ENCODE measurements at regions not wholly inside any gene's neighbourhood (a gene's known extent, or its start where the extent isn't known, plus 50 kb on each side); places are given as distances from the start of the nearest gene placed in this dataset.
"Not testable (repeated sequence)": the region's sequence is repeated elsewhere in the genome, so short reads cannot be mapped to it uniquely, and the experiment has no call there.

- Histone ChIP-seq H3K4me3 (ENCODE audit: low read length in 2 of 2) (no peak overlapping the region), H3K36me3 (ENCODE audit: control insufficient read depth in 2 of 2, insufficient read depth in 2 of 2, low read length in 1 of 2) (no peaks in the 10 kb centered on the region), H3K4me1 (ENCODE audit: control insufficient read depth in 2 of 2, insufficient read depth in 2 of 2, low read length in 2 of 2) (peaks cover 27 to 29% of the 10 kb centered on the region in 2 donors), H3K27me3 (ENCODE audit: control insufficient read depth in 2 of 2, insufficient read depth in 1 of 2, low read length in 1 of 2) (peaks cover 0 to 5% of the 10 kb centered on the region in 2 donors), H3K9me3 (ENCODE audit: control insufficient read depth in 2 of 2, insufficient read depth in 1 of 2, low read length in 1 of 2) (peaks cover 0 to 16% of the 10 kb centered on the region in 2 donors), H3K27ac (ENCODE audit: low read depth in 1 of 2, low read length in 1 of 2) (peak overlapping the region in 1 of 2 donors; percentile 84)
- DNase-seq (ENCODE audit: low read depth in 6 of 9, low spot score in 9 of 9), result peak; percentile 10 to 80 (median 33)
- 84% methylated on average over 13 of the region's 13 CpGs for WGBS
Measured at GRCh38 chr1:203408486-203409481, 57.9 kb upstream of the FMOD start.

DNA sequence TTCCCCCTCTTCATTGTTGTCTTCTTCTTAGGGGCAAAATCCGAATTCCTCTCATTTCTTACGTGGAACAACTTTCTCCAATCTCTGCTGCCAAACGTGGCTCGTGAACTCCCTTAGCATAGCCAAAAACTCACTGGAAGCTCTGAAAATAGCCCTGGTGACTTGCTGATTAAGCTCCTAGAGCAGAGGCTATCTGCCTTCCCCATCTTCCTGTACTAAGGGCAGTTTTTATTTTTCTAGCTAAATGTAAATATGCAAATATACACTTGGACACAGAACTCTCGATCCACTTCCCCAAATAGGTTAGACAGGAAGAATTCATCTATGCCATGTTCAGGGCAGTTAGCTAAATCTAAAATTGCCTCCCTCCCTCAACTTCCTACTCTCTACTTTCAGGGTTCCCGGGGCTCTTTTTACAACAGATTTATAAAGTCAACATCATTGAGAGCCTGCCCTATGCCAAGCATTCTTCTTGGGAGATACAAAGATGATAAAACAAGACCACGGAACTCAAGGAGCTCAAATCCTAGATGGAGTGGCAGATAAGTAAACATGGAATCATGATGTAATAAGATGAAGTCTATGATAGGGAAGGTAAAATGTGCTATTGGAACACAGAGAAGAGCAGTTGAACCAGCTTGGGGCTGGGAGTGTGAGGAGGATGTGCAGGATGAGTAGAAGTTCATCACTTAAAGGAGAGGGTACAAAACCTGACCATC is 59.4 kb upstream of the FMOD start:
- peaks cover 0 to 5% of the 10 kb centered on the region in 2 donors for H3K27me3 ChIP-seq (ENCODE audit: control insufficient read depth in 2 of 2, insufficient read depth in 1 of 2, low read length in 1 of 2)
- peaks cover 27 to 29% of the 10 kb centered on the region in 2 donors for H3K4me1 ChIP-seq (ENCODE audit: control insufficient read depth in 2 of 2, insufficient read depth in 2 of 2, low read length in 2 of 2)
- H3K4me3 ChIP-seq (ENCODE audit: low read length in 2 of 2), result no peak overlapping the region
- H3K36me3 ChIP-seq (ENCODE audit: control insufficient read depth in 2 of 2, insufficient read depth in 2 of 2, low read length in 1 of 2), result no peaks in the 10 kb centered on the region
- DNase-seq (ENCODE audit: low read depth in 6 of 9, low spot score in 9 of 9), result no peak
- 21% methylated on average over 7 of the region's 7 CpGs for WGBS
- H3K9me3 ChIP-seq (ENCODE audit: control insufficient read depth in 2 of 2, insufficient read depth in 1 of 2, low read length in 1 of 2), result peaks cover 0 to 16% of the 10 kb centered on the region in 2 donors
- no peak overlapping the region for H3K27ac ChIP-seq (ENCODE audit: low read depth in 1 of 2, low read length in 1 of 2)

GRCh38 chr1:203411431-203411830 is 60.5 kb upstream of the FMOD start:
- H3K4me1 ChIP-seq (ENCODE audit: control insufficient read depth in 2 of 2, insufficient read depth in 2 of 2, low read length in 2 of 2), result peaks cover 24 to 27% of the 10 kb centered on the region in 2 donors
- peaks cover 0 to 16% of the 10 kb centered on the region in 2 donors for H3K9me3 ChIP-seq (ENCODE audit: control insufficient read depth in 2 of 2, insufficient read depth in 1 of 2, low read length in 1 of 2)
- not testable (repeated sequence) for H3K27me3 ChIP-seq (ENCODE audit: control insufficient read depth in 2 of 2, insufficient read depth in 1 of 2, low read length in 1 of 2); DNase-seq (ENCODE audit: low read depth in 6 of 9, low spot score in 9 of 9); H3K27ac ChIP-seq (ENCODE audit: low read depth in 1 of 2, low read length in 1 of 2); H3K4me3 ChIP-seq (ENCODE audit: low read length in 2 of 2); H3K36me3 ChIP-seq (ENCODE audit: control insufficient read depth in 2 of 2, insufficient read depth in 2 of 2, low read length in 1 of 2)
- WGBS, result 98% methylated on average over 9 of the region's 9 CpGs

- Histone ChIP-seq H3K9me3 (ENCODE audit: control insufficient read depth in 2 of 2, insufficient read depth in 1 of 2, low read length in 1 of 2) (no peaks in the 10 kb centered on the region), H3K27me3 (ENCODE audit: control insufficient read depth in 2 of 2, insufficient read depth in 1 of 2, low read length in 1 of 2) (peaks cover 0 to 5% of the 10 kb centered on the region in 2 donors), H3K27ac (ENCODE audit: low read depth in 1 of 2, low read length in 1 of 2) (no peak overlapping the region), H3K4me1 (ENCODE audit: control insufficient read depth in 2 of 2, insufficient read depth in 2 of 2, low read length in 2 of 2) (no peaks in the 10 kb centered on the region), H3K36me3 (ENCODE audit: control insufficient read depth in 2 of 2, insufficient read depth in 2 of 2, low read length in 1 of 2) (no peaks in the 10 kb centered on the region), H3K4me3 (ENCODE audit: low read length in 2 of 2) (no peak overlapping the region)
- no peak for DNase-seq (ENCODE audit: low read depth in 6 of 9, low spot score in 9 of 9)
Measured at GRCh38 chr1:203419558-203419957, 56.0 kb upstream of the PRELP start.

DNA sequence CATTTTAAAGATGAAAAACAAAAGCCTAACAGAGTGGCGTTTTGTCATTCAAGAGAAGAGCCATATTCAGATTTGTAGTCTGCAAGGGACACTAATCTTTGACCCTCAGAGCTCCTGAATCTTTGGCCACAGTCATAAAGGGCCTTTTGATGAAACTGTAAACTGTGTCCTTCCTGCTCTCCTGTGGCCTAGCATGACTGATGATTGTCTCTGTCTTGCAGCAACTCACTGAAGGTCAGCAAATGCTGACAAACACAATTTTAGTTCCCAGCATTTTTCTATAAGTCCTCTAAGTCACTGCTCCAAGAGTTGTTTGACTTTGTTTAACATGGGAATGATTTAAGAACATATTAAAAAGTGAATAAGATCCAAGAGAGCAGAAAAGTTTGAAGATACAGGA is 55.3 kb upstream of the PRELP start:
- Histone ChIP-seq H3K4me1 (ENCODE audit: control insufficient read depth in 2 of 2, insufficient read depth in 2 of 2, low read length in 2 of 2) (no peaks in the 10 kb centered on the region), H3K36me3 (ENCODE audit: control insufficient read depth in 2 of 2, insufficient read depth in 2 of 2, low read length in 1 of 2) (no peaks in the 10 kb centered on the region), H3K4me3 (ENCODE audit: low read length in 2 of 2) (no peak overlapping the region), H3K27me3 (ENCODE audit: control insufficient read depth in 2 of 2, insufficient read depth in 1 of 2, low read length in 1 of 2) (peaks cover 0 to 11% of the 10 kb centered on the region in 2 donors), H3K27ac (ENCODE audit: low read depth in 1 of 2, low read length in 1 of 2) (no peak overlapping the region), H3K9me3 (ENCODE audit: control insufficient read depth in 2 of 2, insufficient read depth in 1 of 2, low read length in 1 of 2) (no peaks in the 10 kb centered on the region)
- DNase-seq (ENCODE audit: low read depth in 6 of 9, low spot score in 9 of 9), result no peak
- 93% methylated on average over 1 of the region's 1 CpG for WGBS

GRCh38 chr1:203421246-203421645 is 54.4 kb upstream of the PRELP start:
- no peak for DNase-seq (ENCODE audit: low read depth in 6 of 9, low spot score in 9 of 9)
- Histone ChIP-seq H3K27me3 (ENCODE audit: control insufficient read depth in 2 of 2, insufficient read depth in 1 of 2, low read length in 1 of 2) (peaks cover 0 to 15% of the 10 kb centered on the region in 2 donors), H3K4me1 (ENCODE audit: control insufficient read depth in 2 of 2, insufficient read depth in 2 of 2, low read length in 2 of 2) (no peaks in the 10 kb centered on the region), H3K36me3 (ENCODE audit: control insufficient read depth in 2 of 2, insufficient read depth in 2 of 2, low read length in 1 of 2) (no peaks in the 10 kb centered on the region), H3K4me3 (ENCODE audit: low read length in 2 of 2) (no peak overlapping the region), H3K27ac (ENCODE audit: low read depth in 1 of 2, low read length in 1 of 2) (no peak overlapping the region), H3K9me3 (ENCODE audit: control insufficient read depth in 2 of 2, insufficient read depth in 1 of 2, low read length in 1 of 2) (no peaks in the 10 kb centered on the region)

- DNase-seq (ENCODE audit: low read depth in 6 of 9, low spot score in 9 of 9), result no peak
- Histone ChIP-seq H3K36me3 (ENCODE audit: control insufficient read depth in 2 of 2, insufficient read depth in 2 of 2, low read length in 1 of 2) (no peaks in the 10 kb centered on the region), H3K9me3 (ENCODE audit: control insufficient read depth in 2 of 2, insufficient read depth in 1 of 2, low read length in 1 of 2) (no peaks in the 10 kb centered on the region), H3K27me3 (ENCODE audit: control insufficient read depth in 2 of 2, insufficient read depth in 1 of 2, low read length in 1 of 2) (peaks cover 0 to 21% of the 10 kb centered on the region in 2 donors), H3K27ac (ENCODE audit: low read depth in 1 of 2, low read length in 1 of 2) (no peak overlapping the region), H3K4me3 (ENCODE audit: low read length in 2 of 2) (no peak overlapping the region), H3K4me1 (ENCODE audit: control insufficient read depth in 2 of 2, insufficient read depth in 2 of 2, low read length in 2 of 2) (no peaks in the 10 kb centered on the region)
- whole genome bisulfite sequencing, result 94% methylated on average over 6 of the region's 6 CpGs
Measured at GRCh38 chr1:203422116-203422515, 53.5 kb upstream of the PRELP start.

- H3K4me3 ChIP-seq (ENCODE audit: low read length in 2 of 2), result no peak overlapping the region
- H3K36me3 ChIP-seq (ENCODE audit: control insufficient read depth in 2 of 2, insufficient read depth in 2 of 2, low read length in 1 of 2), result no peaks in the 10 kb centered on the region
- DNase-seq (ENCODE audit: low read depth in 6 of 9, low spot score in 9 of 9), result no peak
- no peaks in the 10 kb centered on the region for H3K4me1 ChIP-seq (ENCODE audit: control insufficient read depth in 2 of 2, insufficient read depth in 2 of 2, low read length in 2 of 2)
- H3K27me3 ChIP-seq (ENCODE audit: control insufficient read depth in 2 of 2, insufficient read depth in 1 of 2, low read length in 1 of 2), result peaks cover 0 to 24% of the 10 kb centered on the region in 2 donors
- H3K9me3 ChIP-seq (ENCODE audit: control insufficient read depth in 2 of 2, insufficient read depth in 1 of 2, low read length in 1 of 2), result no peaks in the 10 kb centered on the region
- 96% methylated on average over 2 of the region's 2 CpGs for WGBS
- no peak overlapping the region for H3K27ac ChIP-seq (ENCODE audit: low read depth in 1 of 2, low read length in 1 of 2)
Measured at GRCh38 chr1:203422656-203423055, 53.0 kb upstream of the PRELP start.

GRCh38 chr1:203424285-203424684 is 51.3 kb upstream of the PRELP start:
- 97% methylated on average over 3 of the region's 3 CpGs for WGBS
- no peaks in the 10 kb centered on the region for H3K4me1 ChIP-seq (ENCODE audit: control insufficient read depth in 2 of 2, insufficient read depth in 2 of 2, low read length in 2 of 2)
- no peaks in the 10 kb centered on the region for H3K36me3 ChIP-seq (ENCODE audit: control insufficient read depth in 2 of 2, insufficient read depth in 2 of 2, low read length in 1 of 2)
- no peak for DNase-seq (ENCODE audit: low read depth in 6 of 9, low spot score in 9 of 9)
- no peak overlapping the region for H3K4me3 ChIP-seq (ENCODE audit: low read length in 2 of 2)
- no peak overlapping the region for H3K27ac ChIP-seq (ENCODE audit: low read depth in 1 of 2, low read length in 1 of 2)
- H3K27me3 ChIP-seq (ENCODE audit: control insufficient read depth in 2 of 2, insufficient read depth in 1 of 2, low read length in 1 of 2), result peaks cover 0 to 27% of the 10 kb centered on the region in 2 donors
- H3K9me3 ChIP-seq (ENCODE audit: control insufficient read depth in 2 of 2, insufficient read depth in 1 of 2, low read length in 1 of 2), result no peaks in the 10 kb centered on the region
